K562 (cell line): ENCODE measurements at regions not wholly inside any gene's neighbourhood (a gene's known extent, or its start where the extent isn't known, plus 50 kb on each side); places are given as distances from the start of the nearest gene placed in this dataset.
A peak's percentile ranks its signal among the peaks of the same experiment; 100 is the strongest.

Experiments
- ATAC-seq: fragments of 200-7000 bp; cut with Tn5 transposase; 3 replicates; pipeline ENCODE4 v1.9.1; 2020; ENCODE audit warnings: moderate library complexity
- BruUV-seq: library from RNA; stranded (reverse); fragments of 400-500 nt; replicated peaks from 2 replicates; lab custom pipeline; 2021; lab: Mats Ljungman, UMichigan
- CTCF ChIA-PET: fragments of 300-600 bp; formaldehyde crosslinking; extraction: SDS; loops from one replicate; lab custom pipeline; 2021; ENCODE audit warnings: low intra/inter-chr PET ratio; lab: Yijun Ruan, JAX
- POLR2A ChIA-PET: fragments of 300-600, 350-650 bp; sonication (Branson Sonifier 250); formaldehyde crosslinking; extraction: SDS; loops from one replicate; lab custom pipeline; 2021; ENCODE audit warnings: antibody characterized with exemption, inconsistent platforms; lab: Yijun Ruan, JAX
- DNase-seq, 4 experiments: peaks; one replicate each; pipeline versions ENCODE4 v3.0.0 to v3.0.0-alpha.2; 2011 to 2018; ENCODE audit warnings: low spot score in 3 of 4, mixed read lengths in 3 of 4; ENCODE audit errors: extremely low read depth in 1 of 4
- FAIRE-seq: peaks from 2 replicates; lab custom pipeline; 2011; peaks lifted over from hg19 to GRCh38; lab: Jason Lieb, UNC
- H2AFZ ChIP-seq: 2 replicates; pipeline ENCODE4 v1.6.0; 2011; ENCODE audit warnings: low read depth, low read length, control low read depth, inconsistent platforms
- H3K27ac ChIP-seq: fragments of 200-600 bp; 3 replicates; pipeline ENCODE4 v1.8.0; 2011; ENCODE audit warnings: low read depth, mild to moderate bottlenecking, control low read depth, inconsistent platforms, low read length, moderate library complexity, mixed read lengths; ENCODE audit errors: extremely low read depth
- H3K27me3 ChIP-seq, 2 experiments: fragments of 300-600 bp in 1 of 2; 2 replicates in 1 of 2; 3 replicates in 1 of 2; pipeline versions ENCODE4 v1.6.0 to v1.8.0; 2011; ENCODE audit warnings: inconsistent platforms in 2 of 2, low read length in 2 of 2, mild to moderate bottlenecking in 1 of 2, mixed read lengths in 1 of 2, moderate library complexity in 1 of 2; ENCODE audit not compliant: control insufficient read depth in 2 of 2, insufficient read depth in 2 of 2
- H3K36me3 ChIP-seq: fragments of 300-600 bp; 3 replicates; pipeline ENCODE4 v1.8.0; 2011; ENCODE audit warnings: mild to moderate bottlenecking, low read length, inconsistent platforms; ENCODE audit not compliant: control insufficient read depth, insufficient read depth
- H3K4me1 ChIP-seq, 2 experiments: fragments of 200-600 bp in 1 of 2; replicated peaks in 1 of 2; 2 replicates in 1 of 2; 3 replicates in 1 of 2; pipeline versions ENCODE4 v1.5.1 to v1.8.0; 2011; ENCODE audit warnings: inconsistent platforms in 2 of 2, low read length in 2 of 2, mild to moderate bottlenecking in 1 of 2, mixed read lengths in 1 of 2, moderate library complexity in 1 of 2; ENCODE audit not compliant: control insufficient read depth in 2 of 2, insufficient read depth in 2 of 2
- H3K4me2 ChIP-seq: 2 replicates; pipeline ENCODE4 v1.6.1; 2011; ENCODE audit warnings: low read length, control low read depth, inconsistent platforms, mixed read lengths; ENCODE audit not compliant: insufficient read depth
- H3K4me3 ChIP-seq: fragments of 200-600 bp; sonication (generic), shearing (Covaris generic); 2 replicates; pipeline ENCODE4 v1.5.1; 2016; ENCODE audit warnings: control low read depth, inconsistent platforms
- H3K79me2 ChIP-seq: fragments of 200-600 bp; 3 replicates; pipeline ENCODE4 v1.8.0; 2011; ENCODE audit warnings: low read length, inconsistent platforms; ENCODE audit not compliant: control insufficient read depth, insufficient read depth
- H3K9ac ChIP-seq, 2 experiments: 2 replicates each; pipeline versions ENCODE4 v1.6.0 to v1.6.1; 2011; ENCODE audit warnings: low read depth in 2 of 2, low read length in 2 of 2, control low read depth in 1 of 2, inconsistent platforms in 1 of 2, mild to moderate bottlenecking in 1 of 2, mixed read lengths in 1 of 2; ENCODE audit not compliant: insufficient read depth in 1 of 2
- H3K9me1 ChIP-seq: one replicate; pipeline ENCODE4 v1.6.0; 2011; ENCODE audit warnings: inconsistent platforms, mild to moderate bottlenecking, low read length, moderate library complexity; ENCODE audit not compliant: control insufficient read depth, insufficient read depth
- H3K9me3 ChIP-seq: replicated peaks from 2 replicates; pipeline ENCODE4 v1.5.1; 2011; ENCODE audit warnings: low read depth, low read length, inconsistent platforms; ENCODE audit not compliant: control insufficient read depth, insufficient read depth
- H4K20me1 ChIP-seq: replicated peaks from 2 replicates; pipeline ENCODE4 v1.6.1; 2011; ENCODE audit warnings: low read length, inconsistent platforms, mixed read lengths; ENCODE audit not compliant: control insufficient read depth, insufficient read depth
- CHCHD3 ChIP-seq: fragments of 250-450 bp; sonication (Bioruptor Pico); IDR thresholded peaks from 2 replicates; pipeline ENCODE4 v2.1.2; 2022; ENCODE audit warnings: mild to moderate bottlenecking
- WGBS: fragments of 100-300 bp; shearing (Covaris generic); methylation state at CpG from one replicate; pipeline ENCODE4 v1.1.6; 2016; ENCODE audit warnings: low coverage, mixed read lengths; ENCODE audit not compliant: insufficient coverage; ENCODE audit errors: missing lambda C conversion rate; 5-methylcytosine and 5-hydroxymethylcytosine counted together
- in situ Hi-C: fragments of 300-500 bp; cut with MboI; formaldehyde crosslinking; loops from 4 replicates; pipeline ENCODE4 v1.15.0; 2018; ENCODE audit warnings: inconsistent platforms, mixed read lengths
- intact Hi-C: fragments of 100-400 bp; cut with micrococcal nuclease; formaldehyde crosslinking; loops from 2 replicates; pipeline ENCODE4 v1.14.2; 2022
- TF ChIP-seq, protein P1 (sequence below): sonication (generic); formaldehyde crosslinking; IDR thresholded peaks from 2 replicates; pipeline ENCODE4 v1.8.1; 2023; ENCODE audit warnings: mild to moderate bottlenecking, missing genetic modification reagents, moderate library complexity

DNA sequence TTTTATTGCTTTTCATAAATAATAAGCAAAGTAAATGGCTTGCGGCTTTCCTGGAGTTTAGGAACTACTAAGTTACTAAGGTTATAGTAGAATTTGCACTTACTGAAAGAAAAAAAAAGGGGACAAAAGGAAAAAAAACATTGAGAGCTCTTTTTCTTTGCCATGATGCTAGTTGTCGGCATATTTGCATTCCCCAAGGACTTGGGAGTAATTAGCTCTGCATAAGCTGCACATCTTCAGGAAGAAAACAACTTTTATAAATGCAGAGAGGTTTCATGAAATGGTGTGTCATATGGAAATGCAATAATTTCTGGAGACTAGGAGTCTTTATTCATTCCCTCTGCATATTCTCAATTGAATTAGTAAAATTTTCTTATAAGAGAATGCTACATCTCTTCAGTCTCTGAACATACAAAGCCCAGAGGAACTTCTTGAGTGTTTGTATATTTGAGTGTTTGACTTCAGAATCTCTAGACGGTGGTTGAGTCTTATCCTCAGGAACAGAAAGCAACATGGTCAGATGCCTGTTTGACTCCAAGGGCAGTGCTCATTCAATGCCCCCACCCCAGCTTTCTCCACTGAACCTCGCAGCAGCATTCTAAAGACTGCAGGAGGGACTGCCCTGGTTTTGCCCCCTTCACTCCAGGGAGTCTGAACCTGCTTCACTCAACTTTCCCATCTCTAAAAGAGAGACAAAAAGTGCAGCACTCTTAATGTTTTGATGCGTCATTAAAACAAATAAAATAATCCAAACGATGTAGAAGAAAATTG is 158.9 kb upstream of the EEA1 start:
- peaks cover 0 to 22% of the 10 kb centered on the region in 2 experiments; a peak in 4 of 5 replicates for H3K4me1 ChIP-seq
- ATAC-seq: no peak
- no peak overlapping the region for H3K4me3 ChIP-seq
- no peak for TF ChIP-seq CHCHD3 (CRISPR knock-in tag)
- TF ChIP-seq, protein P1, sequence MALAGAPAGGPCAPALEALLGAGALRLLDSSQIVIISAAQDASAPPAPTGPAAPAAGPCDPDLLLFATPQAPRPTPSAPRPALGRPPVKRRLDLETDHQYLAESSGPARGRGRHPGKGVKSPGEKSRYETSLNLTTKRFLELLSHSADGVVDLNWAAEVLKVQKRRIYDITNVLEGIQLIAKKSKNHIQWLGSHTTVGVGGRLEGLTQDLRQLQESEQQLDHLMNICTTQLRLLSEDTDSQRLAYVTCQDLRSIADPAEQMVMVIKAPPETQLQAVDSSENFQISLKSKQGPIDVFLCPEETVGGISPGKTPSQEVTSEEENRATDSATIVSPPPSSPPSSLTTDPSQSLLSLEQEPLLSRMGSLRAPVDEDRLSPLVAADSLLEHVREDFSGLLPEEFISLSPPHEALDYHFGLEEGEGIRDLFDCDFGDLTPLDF (CRISPR knock-in tag): no peak
- peak overlapping the region; percentile 69 for H2AFZ ChIP-seq
- POLR2A ChIA-PET: interaction anchor here (0.7 kb wide), 1 partner anchor 1002 kb away, joined by 3 read pairs; no protein-coding TSS in a partner anchor
- intact Hi-C loops: no loop called here
- H3K9me3 ChIP-seq: no peaks in the 10 kb centered on the region; the same call in 1 of the 2 replicates
- no peak overlapping the region for H3K4me2 ChIP-seq
- no peaks in the 10 kb centered on the region for H3K79me2 ChIP-seq
- FAIRE-seq: no peak
- no peaks in the 10 kb centered on the region for H3K27me3 ChIP-seq
- no peaks in the 10 kb centered on the region for H3K9me1 ChIP-seq
- H3K36me3 ChIP-seq: no peaks in the 10 kb centered on the region
- CTCF ChIA-PET: no interaction called here
- no peak overlapping the region for H3K9ac ChIP-seq
- 59% methylated on average over 6 of the region's 6 CpGs for WGBS
- no peak for DNase-seq
- no TSS peak for BruUV-seq
- H3K27ac ChIP-seq: peak overlapping the region; percentile 56; the same call in 1 of the 3 replicates
- no peaks in the 10 kb centered on the region for H4K20me1 ChIP-seq
- in situ Hi-C loops: no loop called here
